GM19239 (cell line): ENCODE measurements at regions not wholly inside any gene's neighbourhood (a gene's known extent, or its start where the extent isn't known, plus 50 kb on each side); places are given as distances from the start of the nearest gene placed in this dataset.
"Not testable (repeated sequence)": the region's sequence is repeated elsewhere in the genome, so short reads cannot be mapped to it uniquely, and the experiment has no call there.

Source experiments
- DNase-seq: peaks from one replicate; pipeline ENCODE4 v3.0.0; 2011; ENCODE audit warnings: low spot score; ENCODE audit not compliant: insufficient read length
- FAIRE-seq: peaks from 2 replicates; lab custom pipeline; 2011; peaks lifted over from hg19 to GRCh38; lab: Jason Lieb, UNC

GRCh38 chr4:92189146-92189545 lies 114.6 kb upstream of the GRID2 start:
- DNase-seq (no peak), FAIRE-seq (no peak)

GRCh38 chr4:92198711-92199110 lies 105.1 kb upstream of the GRID2 start:
- DNase-seq (no peak), FAIRE-seq (no peak)

DNA sequence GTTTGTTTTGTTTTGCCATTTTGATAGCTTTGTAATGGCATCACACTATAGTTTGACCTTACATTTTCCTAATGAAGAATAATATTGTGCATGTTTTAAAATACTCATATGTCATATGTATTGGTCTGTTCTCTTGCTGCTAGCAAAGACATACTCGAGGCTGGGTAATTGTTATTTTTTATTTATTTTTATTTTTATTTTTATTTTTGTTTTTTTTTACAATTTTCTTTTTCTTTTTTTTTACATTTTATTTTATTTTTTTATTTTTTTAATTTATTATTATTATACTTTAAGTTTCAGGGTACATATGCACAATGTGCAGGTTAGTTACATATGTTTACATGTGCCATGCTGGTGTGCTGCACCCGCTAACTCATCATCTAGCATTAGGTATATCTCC lies 104.6 kb upstream of the GRID2 start:
- no peak for FAIRE-seq

GRCh38 chr4:92210906-92211305 lies 92.9 kb upstream of the GRID2 start:
- no peak for FAIRE-seq
- no peak for DNase-seq

More for the DNA sequence above, 104.6 kb upstream of the GRID2 start:
- no peak for DNase-seq

DNA sequence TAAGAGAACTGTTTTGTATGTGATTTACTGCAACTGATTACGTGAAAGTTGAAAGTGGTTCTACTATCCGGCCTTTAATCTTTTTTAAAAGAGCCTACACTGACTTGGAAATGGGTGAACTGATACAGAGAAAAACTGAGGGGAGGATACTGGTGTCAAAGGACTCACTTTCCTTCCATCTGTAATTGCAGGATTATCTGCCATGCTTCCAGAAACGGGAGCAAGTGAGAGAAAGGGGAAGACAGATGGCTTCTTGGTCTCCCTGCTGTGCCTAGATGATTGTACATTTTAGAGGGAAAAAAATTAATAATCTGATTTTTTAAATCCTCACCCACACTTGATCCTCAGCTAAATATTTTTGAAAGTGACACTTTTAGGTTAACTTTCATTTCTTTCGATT lies 88.3 kb upstream of the GRID2 start:
- DNase-seq (no peak), FAIRE-seq (no peak)

GRCh38 chr4:92231511-92231910 lies 72.3 kb upstream of the GRID2 start:
- no peak for DNase-seq

GRCh38 chr4:92232566-92232965 lies 71.2 kb upstream of the GRID2 start:
- no peak for FAIRE-seq

More at GRCh38 chr4:92231511-92231910, 72.3 kb upstream of the GRID2 start:
- no peak for FAIRE-seq

GRCh38 chr4:92234393-92235176 lies 69.2 kb upstream of the GRID2 start:
- no peak for DNase-seq
- FAIRE-seq, result no peak

More at GRCh38 chr4:92232566-92232965, 71.2 kb upstream of the GRID2 start:
- DNase-seq, result no peak

- DNase-seq (no peak), FAIRE-seq (no peak)
Measured at GRCh38 chr4:92235731-92236130, 68.0 kb upstream of the GRID2 start.

DNA sequence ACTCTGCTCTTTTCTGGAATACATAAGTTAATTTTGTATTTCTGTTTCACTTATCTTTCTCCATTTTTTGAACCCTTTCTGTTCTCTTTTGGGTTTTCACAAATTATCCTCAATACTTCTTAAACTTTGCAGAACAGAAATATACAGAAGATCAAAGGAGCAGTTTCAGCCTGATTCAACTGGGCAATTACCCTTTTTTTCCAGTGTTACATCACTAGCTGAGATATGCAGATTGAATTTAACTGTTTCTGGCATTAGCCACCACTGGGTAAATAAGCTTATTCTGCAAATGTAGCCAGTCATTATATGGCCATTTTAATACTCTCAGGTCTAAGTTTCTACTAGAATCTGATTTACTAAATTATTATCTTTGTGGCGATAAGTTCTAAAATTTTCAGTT lies 66.9 kb upstream of the GRID2 start:
- FAIRE-seq (no peak), DNase-seq (no peak)

- DNase-seq (no peak), FAIRE-seq (no peak)
Measured at GRCh38 chr4:92237559-92237958, 66.2 kb upstream of the GRID2 start.

DNA sequence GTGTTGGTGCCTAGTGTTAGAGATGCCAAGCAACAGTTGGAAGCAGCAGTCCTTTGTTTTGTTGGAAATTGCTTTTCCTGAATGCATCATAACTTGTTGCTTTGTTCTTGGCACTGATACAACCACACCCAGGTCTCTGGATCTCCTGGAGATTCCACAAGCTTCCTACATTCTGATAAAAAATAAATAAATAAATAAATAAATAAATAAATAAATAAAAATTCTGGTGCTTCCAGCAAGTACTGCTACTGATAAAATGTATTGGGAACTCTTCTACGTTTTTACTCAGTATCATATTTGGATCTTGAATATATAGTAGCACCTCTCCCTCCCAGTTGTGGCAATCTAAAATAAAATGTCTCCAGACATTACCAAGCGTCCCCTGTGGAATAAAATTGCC lies 62.7 kb upstream of the GRID2 start:
- DNase-seq (no peak), FAIRE-seq (no peak)

GRCh38 chr4:92246384-92246783 lies 57.4 kb upstream of the GRID2 start:
- FAIRE-seq (no peak), DNase-seq (no peak)

DNA sequence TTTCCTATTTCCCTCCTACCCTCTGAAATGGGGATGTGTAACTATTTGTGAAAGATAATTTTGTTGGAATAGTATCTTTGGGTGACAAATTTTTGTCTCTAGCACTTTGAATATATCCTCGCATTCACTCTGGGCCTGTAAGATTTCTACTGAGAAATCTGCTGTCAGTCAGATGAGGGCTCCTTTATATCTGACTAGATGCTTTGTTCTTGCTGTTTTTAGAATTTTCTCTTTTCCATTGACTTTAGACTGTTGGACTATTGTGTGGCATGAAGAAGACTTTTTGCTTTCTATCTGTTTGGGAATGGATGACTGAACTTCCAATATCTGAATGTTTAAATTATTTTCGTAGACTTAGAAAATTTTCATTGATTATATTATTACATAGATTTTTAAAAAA lies 54.2 kb upstream of the GRID2 start:
- no peak for FAIRE-seq

GRCh38 chr4:92251711-92252110 lies 52.1 kb upstream of the GRID2 start:
- DNase-seq, result no peak
- no peak for FAIRE-seq

More for the DNA sequence above, 54.2 kb upstream of the GRID2 start:
- DNase-seq, result no peak

- FAIRE-seq, DNase-seq: not testable (repeated sequence)
Measured at GRCh38 chr4:92252358-92252757, 51.4 kb upstream of the GRID2 start.

DNA sequence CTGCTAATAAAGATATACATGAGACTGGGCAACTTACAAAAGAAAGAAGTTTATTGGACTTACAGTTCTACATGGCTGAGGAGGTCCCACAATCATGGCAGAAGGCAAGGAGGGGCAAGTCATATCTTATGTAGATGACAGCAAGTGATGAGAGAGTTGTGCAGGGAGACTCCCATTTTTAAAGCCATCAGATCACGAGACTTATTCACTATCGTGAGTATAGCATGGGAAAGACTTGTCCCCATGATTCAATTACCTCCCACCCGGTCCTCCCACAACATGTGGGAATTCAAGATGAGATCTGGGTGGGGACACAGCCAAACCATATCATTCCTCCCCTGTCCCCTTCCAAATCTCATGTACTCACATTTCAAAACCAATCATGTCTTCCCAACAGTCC lies 50.9 kb upstream of the GRID2 start:
- DNase-seq, result no peak
- FAIRE-seq, result no peak

GRCh38 chr4:92253550-92253949 lies 50.2 kb upstream of the GRID2 start:
- DNase-seq, result no peak
- no peak for FAIRE-seq
